ENCODE measurements at regions not wholly inside any gene's neighbourhood (a gene's known extent, or its start where the extent isn't known, plus 50 kb on each side); places are given as distances from the start of the nearest gene placed in this dataset.

DNA sequence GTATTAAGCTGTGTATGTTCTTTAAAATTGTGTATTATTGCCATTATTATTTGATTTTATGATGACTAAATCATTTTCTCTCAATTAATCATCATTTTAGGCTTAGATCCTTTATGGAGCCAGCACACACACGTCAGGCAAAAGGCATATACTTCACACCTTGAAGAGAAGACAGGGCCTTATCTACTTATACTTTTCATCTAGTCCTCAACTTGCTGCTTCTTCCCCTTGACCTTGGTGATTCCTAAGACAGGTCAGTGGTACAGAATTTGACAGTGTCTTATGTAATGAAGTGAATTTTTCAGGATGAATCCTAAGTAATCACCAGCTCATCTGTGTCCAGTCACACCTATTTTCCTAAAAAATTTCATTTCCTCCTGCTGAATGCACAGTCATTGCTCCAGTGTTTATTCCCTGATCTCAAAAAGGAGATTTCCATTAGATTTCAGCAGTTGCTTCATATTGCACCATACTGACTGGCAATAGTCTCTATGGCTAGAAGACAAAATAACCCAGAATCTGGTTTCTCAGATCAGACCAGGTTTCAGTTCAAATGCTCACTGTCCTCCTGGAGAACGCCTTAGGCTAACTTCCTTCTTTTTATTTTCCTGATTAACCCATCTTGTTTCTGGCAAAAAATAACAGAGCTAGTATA, 235.7 kb downstream of the PTH2R start:
- TF ChIP-seq, protein P1, sequence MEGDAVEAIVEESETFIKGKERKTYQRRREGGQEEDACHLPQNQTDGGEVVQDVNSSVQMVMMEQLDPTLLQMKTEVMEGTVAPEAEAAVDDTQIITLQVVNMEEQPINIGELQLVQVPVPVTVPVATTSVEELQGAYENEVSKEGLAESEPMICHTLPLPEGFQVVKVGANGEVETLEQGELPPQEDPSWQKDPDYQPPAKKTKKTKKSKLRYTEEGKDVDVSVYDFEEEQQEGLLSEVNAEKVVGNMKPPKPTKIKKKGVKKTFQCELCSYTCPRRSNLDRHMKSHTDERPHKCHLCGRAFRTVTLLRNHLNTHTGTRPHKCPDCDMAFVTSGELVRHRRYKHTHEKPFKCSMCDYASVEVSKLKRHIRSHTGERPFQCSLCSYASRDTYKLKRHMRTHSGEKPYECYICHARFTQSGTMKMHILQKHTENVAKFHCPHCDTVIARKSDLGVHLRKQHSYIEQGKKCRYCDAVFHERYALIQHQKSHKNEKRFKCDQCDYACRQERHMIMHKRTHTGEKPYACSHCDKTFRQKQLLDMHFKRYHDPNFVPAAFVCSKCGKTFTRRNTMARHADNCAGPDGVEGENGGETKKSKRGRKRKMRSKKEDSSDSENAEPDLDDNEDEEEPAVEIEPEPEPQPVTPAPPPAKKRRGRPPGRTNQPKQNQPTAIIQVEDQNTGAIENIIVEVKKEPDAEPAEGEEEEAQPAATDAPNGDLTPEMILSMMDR (conservative IDR thresholded peaks at IDR 0.05), result no peak

DNA sequence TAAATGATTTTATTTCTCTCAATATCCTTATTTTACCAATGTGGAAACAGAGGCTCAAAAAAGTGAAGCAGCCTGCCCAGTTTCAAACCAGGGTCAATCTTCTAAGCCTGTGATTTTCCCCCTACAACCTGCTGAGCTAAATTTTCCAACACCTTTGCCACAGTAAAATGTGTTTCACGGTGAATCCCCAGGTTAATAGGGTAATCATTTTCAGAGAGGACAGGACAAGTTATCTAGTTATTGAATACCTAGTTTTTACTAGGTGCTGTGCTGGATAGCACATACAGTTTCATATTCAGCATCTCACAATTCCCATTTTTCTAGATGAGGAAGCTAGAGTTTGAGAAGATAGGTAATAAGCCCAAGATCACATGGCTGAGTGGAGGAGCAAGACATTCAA, 236.6 kb downstream of the PTH2R start:
- H3K27ac ChIP-seq, result no peak overlapping the region
- TF ChIP-seq, protein P1 (conservative IDR thresholded peaks at IDR 0.05), result no peak

More for the DNA sequence above, 235.7 kb downstream of the PTH2R start:
- H3K27ac ChIP-seq, result no peak overlapping the region

DNA sequence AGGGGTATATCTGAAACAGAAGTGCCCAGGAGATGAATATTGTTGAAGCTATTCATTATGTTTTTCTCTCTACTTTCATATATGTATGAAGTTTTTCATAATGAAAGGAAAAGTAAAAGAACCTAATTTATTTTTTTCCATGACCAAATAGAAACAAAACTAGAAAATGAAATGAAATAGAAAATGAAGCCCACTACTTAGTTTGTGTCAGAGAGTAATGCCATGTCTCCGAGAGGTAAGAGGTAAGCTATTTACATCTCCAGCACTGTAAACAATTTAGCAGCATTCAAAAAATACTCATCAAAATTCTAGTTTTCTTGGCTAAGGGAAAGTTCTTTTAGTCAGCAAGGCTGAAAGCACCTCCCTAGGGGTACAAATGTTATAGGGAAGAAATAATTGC, 238.6 kb downstream of the PTH2R start:
- H3K27ac ChIP-seq, result no peak overlapping the region
- TF ChIP-seq, protein P1 (conservative IDR thresholded peaks at IDR 0.05), result no peak

DNA sequence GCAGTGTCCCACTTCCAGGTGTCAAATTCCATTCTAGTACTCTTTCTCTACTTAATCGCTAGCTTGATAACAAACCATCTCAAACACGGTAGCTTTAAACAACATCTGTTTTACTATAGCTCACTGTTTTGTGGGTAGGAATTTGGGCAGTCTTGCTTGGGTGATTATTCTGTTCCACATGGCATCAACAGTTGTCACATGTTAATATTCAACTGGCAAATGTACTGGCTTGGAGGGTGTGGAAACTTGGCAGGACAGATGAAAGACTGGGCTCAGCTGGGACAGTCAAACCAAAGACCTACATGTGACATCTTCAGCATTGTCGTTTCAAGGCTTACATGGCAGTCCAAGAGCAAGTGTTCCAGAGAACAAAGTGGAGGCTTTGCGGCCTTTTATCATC, 241.8 kb downstream of the PTH2R start:
- TF ChIP-seq, protein P1 (conservative IDR thresholded peaks at IDR 0.05), result no peak
- H3K27ac ChIP-seq, result no peak overlapping the region

DNA sequence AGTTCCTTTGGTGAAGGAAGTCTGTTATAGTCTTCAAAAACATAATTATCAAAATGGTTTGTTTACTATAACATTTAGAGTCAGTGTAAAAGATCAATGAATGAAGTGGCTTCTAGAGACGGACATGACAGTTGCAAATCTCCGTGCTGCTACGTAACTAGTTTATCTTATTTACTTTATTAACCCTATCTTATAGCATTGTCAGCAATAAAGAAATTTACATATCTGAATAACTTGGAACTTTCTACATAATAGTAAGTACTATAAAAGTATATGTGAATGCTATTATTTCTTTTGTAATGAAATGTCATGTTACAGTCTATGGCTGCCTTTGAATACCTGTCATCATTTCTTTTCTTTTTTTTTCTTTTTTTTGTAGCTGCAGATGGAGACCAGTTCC, 246.8 kb downstream of the PTH2R start:
- TF ChIP-seq, protein P1 (conservative IDR thresholded peaks at IDR 0.05), result no peak
- H3K27ac ChIP-seq, result no peak overlapping the region

DNA sequence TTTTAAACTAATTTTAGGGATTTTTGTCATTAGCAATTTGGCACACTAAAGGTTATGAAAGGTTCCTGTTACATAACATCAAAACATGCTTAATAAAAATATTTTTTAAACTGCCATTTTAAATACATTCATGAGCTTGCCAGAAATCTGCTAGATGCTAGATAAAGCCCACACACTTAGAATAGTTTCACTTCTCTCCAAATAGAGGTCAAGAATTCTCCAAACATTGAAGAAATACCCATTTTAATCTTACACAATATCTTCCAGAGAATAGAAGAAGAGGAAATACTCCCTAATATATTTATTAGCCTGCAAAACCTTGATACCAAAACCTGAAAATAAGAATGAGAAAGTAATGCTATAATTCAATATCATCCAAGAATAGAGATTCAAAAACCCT, 247.5 kb downstream of the PTH2R start:
- TF ChIP-seq, protein P1 (conservative IDR thresholded peaks at IDR 0.05), result no peak
- H3K27ac ChIP-seq, result no peak overlapping the region

DNA sequence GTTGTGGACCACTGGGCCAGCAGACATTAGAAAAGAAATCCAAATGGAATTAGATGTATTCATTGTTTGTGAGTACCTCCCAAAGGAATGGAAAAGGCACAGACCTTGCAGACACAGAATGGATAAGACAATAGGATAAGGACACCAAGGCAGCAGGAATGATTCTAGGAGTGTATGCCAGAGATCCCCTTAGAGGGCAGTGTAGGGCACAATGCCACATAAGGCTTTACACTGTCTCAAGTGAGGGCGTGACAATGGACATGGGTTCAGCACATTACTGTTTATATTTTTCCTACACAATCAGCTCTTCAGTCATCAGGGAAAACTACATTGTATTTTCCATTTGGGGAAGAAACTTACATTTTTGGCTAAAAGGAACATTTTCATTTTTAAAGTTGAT, 250.9 kb downstream of the PTH2R start:
- TF ChIP-seq, protein P1 (conservative IDR thresholded peaks at IDR 0.05), result peak; percentile 50
- no peak overlapping the region for H3K27ac ChIP-seq

All from VCaP (cell line).